Pulmonary artery endothelial cell (primary cell): ENCODE measurements at regions not wholly inside any gene's neighbourhood (a gene's known extent, or its start where the extent isn't known, plus 50 kb on each side); places are given as distances from the start of the nearest gene placed in this dataset.

Source experiments
- DNase-seq: peaks from one replicate; pipeline ENCODE4 v3.0.0-alpha.2; 2011; ENCODE audit warnings: low read depth, low spot score

DNA sequence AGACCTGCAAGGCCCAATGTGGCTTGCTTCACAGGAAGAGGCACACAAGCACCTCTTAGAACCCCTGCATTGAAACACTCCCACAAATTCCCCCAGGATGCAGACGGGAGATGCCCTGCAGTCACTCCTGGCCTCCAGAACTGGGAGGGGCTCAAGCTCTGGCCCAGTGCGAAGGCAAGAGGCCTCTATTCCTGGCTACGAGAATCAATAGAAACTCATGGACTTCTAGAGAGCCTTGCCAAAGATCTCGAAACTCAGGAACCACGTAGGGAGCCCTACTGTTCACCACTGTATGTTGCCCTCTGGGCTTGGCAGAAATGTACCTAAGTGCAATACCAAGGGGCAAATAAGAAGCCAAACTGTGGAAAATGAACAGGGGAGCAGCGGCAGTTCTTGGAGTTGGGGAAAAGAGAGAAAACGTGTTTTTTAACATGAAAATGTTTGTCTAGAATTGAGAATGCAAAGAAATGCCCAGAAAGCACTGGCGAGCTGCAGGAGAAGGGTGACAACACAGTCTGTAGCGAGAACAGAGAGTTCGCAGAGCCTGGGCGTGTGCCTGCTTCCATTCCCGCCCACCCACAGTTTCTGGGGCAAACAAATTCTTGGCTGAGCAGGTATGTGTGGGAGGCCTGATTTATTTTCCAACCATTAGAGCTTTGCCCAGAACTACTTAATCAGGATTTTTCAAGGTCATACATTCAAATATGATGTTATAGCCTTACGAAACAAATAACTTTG lies 260.5 kb upstream of the KLF14 start:
- DNase-seq: no peak

DNA sequence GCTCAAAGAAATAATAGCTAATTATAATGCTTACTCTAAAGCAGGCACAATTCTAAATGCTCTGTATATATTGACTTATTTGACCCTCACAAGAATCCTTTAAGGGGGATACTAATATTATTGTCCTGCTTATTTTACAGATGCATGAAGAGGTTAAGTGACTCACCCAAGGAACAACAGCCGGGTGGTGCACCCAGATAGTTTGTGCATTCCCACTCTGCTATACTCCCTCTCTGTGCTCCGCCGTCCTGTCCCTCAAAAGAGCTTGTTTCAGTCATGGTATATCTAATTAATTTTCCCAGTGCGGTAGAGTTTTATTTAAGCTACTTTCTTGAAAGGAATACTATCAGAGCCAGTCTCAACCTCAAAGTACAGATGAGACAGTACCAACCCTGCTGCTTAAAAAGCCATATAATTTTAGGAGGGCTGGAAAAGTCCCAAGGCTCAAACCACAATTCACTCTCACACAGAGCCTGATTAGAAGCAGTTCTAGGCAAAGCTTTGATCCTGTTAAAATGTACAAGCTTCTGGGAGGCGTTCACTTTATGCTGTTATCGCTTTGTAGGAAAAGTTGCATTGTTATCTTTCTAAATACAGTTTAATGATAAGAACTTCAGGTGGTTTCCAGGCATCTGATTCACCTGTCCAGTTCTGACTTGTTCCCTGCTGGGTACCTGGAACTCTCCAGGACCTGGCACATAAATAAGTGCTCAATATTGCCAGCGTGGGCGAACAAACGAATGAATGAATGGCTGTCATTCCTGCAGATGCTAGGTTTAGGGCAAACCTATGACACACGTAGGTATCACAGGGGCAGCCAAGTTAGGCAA lies 261.5 kb upstream of the KLF14 start:
- DNase-seq: no peak

DNA sequence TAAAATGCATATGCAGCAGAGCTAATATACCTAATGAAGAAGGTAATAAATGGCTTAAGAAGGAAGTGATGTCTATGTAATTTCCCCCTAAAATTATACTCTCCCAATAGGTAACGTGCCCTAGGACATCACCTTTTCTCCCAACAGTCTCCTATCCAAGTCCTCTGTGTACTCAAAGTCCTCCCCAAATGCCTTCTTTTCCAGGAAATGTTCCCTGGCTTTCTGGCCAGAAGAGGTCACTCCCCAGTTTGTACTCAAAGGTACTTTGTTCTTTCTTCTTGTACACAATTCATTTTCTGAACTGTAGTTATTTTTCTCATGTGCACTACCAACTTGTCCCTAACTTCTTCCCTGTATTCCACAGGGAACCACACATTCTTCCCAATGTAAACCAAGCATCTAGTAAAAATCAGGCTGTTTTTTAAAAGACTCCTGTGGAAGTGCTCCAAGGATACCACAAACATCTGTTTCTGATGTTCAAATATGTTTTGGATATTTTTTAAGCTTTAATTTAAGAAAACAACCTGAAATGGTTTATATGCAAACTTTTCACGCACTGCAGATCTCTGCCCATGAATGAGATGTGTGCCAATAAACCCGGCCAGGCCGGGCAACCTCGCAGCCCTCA lies 262.3 kb upstream of the KLF14 start:
- no peak for DNase-seq

DNA sequence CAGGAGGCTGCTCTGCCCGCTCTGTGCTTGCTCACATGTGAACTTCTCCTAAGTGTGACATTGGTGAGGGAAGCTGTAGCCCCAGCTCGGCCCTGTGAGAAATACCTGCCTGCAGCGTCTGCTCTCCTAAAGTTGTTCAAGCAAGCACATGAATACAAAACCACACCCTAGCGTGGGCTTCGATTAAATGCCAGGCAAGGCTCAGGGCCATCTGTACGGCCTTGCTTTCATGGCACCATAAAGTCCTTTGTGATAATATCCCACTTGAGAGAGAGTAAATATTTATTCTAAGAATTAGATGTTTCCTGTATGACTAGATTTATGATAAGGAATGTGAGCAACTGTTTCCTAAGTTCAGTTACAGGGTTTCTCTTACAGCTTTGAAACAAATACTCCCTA lies 262.8 kb upstream of the KLF14 start:
- DNase-seq: no peak

DNA sequence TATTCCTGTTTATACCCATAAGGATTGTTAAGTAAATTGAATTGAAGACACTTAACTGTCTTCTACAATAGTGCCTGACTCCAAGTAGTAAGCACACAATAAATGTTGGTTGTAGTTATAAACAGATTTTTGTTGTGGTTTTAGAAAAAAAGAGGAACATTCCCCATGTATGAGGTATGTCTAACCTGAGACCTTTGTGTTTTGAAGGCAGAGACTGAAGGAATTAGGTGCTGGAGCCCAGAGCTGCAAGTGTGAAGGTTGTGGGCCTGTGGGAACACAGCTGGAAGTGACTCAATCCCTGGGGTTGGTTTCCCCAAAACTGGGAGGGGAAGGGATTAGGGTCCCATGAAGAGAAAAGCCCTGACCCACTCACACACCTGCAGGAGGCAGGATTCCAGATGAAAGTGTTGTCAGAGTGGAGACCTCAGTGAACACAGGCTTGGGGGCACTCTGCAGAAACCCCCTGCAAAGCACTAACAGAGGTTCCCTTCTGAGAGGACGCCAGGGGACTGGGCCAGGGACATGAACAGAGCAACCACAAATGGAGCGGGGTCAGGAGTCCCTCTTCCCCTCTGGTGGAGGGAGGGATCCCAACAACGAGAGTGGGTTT lies 265.1 kb upstream of the KLF14 start:
- no peak for DNase-seq

DNA sequence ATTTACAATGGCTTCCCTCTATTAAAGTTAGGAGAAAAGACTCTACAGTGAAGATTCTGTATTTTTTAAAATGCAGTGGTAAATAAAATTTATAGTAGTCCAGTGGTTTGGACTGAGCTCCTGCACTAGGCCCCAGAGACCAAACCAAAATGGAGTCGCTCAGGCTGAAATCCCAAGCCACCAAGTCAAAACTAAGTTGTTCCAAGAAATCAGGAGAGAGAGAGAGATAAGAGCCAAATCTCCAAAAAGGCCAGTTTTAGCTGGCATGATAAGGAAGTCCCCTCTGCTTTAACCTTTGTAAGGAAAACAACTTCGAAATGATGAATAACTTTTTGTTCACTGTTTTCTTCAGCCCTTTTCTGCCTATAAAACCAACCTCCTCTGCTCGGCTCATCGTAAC lies 265.9 kb upstream of the KLF14 start:
- no peak for DNase-seq

DNA sequence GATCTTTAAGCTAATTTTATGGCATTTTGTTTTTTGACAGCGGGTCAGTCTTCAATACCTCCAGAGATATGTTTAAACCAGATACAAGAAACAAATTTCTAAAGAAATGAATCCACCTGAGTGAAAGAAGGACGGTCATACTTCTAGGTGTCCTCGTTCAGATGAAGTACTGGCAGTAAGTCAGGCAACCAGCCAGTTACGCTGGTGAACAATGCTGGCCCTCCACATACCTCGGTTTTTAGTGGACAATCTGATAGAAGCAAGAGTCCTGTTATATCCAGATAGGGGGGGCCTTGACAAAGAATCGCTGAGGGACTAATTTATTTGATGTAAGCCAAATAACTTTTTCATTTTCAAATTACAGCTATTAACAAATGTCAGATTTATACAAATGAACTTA lies 266.4 kb upstream of the KLF14 start:
- no peak for DNase-seq

DNA sequence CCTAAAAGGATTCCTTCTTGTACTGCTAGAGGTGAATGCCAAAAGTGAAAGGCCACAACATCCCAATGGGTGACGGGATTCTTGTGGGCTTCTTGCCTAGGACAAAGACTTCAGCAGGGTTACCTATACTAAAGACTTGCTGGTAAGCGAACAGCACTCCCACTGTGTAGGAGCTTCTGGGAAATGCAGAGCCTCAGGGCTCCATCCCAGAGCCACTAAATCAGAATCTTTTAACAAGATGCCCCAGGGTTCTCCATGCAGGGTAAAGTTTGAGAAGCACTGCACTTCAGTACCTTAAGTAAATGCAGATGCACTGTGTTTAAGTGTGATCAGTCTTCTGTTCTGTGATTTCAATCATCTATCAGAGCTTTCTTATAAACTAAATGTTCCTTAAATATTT lies 266.9 kb upstream of the KLF14 start:
- DNase-seq: no peak

DNA sequence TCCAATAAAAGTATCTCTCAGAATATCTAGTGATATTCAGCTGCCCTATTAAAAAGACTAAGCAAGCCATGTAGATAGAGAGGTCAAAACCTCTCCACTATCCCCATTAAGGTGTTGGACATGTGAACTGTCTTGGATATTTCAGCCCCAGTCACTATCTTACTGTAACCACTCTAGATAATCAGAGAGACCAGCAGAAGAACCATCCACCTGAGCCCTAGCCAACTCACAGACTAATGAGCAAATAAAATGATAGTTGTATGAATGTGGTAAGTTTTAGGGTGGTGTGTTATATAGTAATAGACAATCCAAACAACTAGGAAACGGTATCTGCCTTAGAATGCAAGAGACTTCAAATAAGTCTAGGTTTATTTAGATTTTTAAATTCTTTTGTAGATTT lies 268.6 kb upstream of the KLF14 start:
- no peak for DNase-seq

DNA sequence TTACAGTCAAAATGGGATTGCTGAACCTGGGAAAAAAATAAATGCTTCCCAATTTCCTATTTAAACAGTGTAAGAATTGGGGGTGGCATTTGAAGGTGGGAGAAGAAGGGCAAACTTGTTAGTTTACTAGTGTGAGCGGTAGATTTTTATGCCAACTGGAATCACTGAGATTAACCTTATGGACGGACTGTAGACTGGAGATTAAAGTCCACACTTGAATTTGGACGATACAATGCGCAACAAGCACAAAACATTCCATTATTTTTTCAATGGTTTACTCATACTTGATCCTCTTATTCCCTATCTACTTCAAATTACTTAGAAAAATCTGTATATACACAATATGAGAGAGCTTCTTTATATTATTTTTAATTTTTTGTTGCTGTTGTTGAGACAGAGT lies 269.6 kb upstream of the KLF14 start:
- DNase-seq: no peak

DNA sequence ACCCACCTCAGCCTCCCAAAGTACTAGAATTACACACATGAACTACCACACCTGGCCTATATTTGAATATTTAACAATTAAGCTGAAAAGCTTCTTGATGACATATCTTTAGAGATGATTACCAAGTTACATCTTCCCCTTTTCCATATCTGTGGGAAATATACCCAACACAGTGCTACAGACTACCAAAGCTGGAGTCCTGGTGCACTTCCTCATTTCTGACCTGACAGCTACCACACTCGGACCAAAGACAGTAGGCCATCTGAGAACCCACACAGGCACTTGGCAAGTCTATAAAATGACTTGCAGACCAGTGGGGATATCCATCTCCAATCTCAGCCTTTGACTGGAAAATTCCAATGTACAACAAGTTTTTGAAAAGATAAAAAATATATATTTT lies 270.4 kb upstream of the KLF14 start:
- no peak for DNase-seq

DNA sequence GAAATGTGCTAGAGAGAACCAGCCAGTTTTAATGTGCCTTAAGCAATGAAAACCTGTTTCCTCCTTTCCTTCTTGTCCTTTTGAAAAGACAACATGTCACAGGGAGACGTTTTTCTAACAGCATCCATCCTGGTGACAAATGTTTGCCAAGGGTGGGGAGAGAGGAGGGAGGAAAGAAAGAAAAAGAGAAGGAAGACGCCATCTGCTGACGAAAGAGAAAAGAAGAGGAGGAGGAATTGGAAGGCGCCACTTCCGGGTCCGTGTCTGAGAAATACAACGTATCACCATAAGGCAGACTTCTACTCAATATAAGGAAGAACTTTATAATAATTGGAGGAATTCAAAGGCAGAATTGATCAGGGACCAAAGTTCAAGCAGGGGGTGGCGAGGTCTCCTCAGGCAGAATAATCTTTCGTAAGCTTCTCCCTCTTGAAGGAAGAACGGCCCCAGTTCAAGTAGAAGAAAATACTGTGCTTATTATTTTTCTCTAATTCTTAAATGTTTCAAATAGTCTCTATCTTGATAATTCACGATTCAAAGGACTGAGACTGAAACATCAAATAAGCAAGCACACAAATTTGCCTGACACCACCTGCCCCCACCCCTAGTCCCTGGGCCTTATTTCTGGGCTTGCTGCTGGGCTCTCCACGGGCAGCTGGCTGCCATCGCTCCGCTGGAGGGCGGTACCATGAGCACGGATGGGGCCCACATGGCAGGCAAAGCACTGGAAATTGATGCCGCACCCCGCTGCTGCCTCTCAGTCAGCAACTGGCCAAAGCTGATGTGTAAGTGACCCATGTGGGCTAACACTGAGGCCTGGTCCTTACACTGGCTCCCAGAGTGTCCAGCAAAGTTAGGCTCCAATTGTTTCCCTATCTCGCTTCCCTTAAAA lies 273.7 kb upstream of the KLF14 start:
- peak; percentile 35 for DNase-seq

DNA sequence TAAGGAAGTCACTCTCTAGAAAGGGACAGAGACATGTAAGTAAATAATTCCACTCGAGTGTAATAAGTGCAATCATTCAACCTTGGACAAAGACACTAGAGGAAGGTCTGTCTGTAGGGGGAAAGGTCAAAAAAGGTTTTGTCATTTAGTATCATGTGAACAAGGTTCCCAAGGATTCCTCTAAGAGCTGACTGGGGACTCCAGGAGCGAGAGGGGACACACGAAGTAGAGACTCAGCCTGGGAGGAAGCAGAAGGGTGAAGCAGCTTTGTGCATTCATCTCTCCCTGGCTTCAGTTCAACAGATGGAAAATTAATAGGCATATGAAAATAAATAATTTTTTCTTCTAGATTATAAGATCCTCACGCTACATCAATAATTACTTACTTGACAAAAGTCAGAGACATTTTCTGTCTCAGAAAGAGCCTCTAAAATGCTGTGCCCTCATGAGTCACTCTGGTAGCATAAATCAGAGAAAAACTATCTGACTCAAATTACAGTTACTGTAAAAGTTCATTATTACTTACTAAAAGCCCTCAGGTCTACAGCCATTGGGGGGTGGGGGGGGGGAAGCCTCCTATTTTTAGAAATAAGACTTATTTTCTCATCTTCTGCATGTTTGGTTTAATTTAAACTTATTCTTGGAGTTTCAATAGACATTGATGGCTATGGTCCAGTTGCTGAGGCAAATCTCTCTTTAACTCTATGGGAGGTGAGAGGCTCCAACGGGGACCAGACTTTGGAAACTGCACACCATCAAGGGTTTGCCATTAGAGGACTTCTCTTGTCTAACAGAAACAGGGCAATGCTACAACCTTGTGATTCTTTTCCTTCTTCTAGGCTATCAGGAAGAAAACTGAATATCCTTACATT lies 275.1 kb upstream of the KLF14 start:
- DNase-seq: no peak

DNA sequence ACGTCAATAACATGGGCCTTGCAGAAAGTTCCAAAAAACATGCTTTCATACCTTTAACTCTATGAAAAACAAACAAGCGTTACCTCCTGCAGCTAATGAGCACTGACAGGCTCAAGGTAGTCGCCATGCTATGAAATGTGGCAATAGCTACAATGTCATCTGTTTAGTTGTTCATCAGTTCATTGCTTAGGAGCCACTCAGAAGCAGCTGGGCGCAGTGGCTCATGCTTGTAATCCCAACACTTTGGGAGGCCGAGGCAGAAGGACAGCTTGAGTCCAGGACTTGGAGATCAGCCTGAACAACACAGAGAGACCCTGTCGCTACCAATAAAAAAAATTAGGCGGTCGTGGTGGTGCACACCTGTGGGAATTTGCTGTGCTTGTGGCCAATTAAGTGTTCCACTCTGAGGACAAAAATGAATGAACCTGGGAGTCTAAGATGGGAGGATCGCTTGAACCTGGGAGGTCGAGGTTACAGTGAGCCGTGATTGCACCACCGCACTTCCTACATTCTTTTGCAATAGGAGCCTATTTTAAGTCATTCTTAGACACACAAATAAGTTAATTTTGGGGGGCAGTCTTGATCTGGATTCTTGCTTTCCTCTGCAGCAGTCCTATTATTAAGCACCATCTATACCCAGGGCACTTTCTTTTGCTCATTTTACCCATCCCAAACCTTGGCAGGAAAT lies 276.2 kb upstream of the KLF14 start:
- DNase-seq: no peak

DNA sequence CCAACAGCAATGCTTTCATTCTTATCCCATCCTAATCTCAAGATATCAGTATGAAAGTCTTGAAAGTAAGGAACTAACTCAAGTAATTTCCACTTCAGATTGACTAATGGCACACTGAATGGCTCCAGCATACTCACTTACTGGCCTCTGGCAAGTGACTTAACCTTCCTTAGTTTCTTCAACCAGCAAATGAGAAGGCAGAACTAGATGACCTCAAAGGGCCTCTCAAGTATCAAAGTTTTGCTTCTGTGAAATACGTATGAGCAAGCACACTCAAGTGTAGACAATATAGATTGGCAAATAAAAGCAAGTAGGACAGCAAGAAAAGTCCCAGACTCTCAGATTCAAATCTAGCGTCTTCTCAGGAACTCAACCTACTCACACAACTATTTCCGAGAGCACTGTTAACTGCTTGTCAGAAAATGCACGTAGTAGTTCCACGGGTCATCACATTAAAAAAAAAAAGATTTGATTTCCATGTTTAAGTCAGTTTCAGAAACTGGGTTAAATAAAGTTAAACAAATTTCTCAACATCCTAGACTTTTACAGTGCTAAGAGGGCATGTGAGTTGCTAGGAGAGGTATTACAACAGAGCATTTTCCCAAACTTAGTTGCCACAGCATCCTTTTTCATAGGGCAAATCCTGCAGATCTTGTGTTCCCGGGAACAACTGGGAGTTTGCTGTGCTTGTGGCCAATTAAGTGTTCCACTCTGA lies 276.9 kb upstream of the KLF14 start:
- no peak for DNase-seq

DNA sequence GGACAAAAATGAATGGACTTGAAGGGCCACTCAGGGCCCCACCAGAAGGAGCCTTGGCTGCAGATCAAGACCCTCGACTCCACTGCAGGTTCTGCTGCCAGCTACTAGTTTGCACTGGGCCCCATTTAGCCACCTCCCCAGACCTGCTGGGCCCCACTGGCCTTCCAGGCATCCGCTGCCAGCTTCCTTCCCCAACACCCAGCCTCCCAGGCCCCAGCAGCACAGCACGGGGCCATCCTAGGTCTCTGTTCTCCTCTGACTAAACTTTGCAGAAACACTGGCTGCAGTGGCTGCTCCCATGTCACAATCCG lies 277.4 kb upstream of the KLF14 start:
- no peak for DNase-seq

DNA sequence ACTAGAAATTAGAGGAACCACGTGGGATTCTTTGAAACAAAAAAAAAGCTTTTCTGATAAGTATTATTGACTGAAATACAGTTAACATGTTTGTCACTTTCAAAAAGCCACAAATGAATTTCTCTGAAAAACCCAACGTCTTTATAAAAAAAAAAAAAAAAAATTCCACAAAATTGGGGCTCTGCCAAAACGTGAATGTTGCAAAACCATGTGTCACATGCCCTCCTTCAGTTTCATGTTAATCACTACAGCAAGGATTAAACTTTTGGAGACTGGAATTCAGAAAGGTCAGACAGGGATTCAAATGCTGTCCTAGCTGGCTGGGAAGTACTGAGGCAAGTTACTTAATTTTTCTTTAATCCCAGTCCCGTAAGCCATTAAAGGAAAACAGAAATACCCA lies 278.0 kb upstream of the KLF14 start:
- no peak for DNase-seq

DNA sequence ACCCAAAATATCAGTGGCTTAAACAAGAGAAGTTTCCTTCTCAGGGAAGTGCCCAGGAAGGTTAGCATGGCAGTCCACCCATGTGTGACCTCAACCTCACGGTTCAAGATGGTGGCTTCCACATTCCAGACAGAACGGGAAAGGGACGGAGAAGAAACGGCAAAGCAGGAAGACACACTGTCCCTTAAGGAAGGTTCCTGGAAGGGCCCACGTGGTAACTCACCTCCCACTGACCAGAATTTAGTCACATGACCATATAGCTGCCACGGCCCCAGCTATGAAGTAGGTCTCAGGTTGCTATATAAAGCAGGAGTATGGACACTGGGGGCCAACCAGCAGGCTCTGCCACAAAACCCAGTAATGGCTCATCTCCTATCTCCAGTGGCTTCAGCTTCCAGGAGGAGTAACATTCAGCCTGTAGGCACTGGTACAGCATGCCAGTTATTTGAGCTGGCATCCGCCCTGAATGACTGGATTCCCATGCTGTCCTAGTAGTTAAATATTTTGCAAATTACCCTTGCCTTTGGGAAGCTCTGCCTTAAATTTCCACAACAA lies 278.5 kb upstream of the KLF14 start:
- DNase-seq: no peak

DNA sequence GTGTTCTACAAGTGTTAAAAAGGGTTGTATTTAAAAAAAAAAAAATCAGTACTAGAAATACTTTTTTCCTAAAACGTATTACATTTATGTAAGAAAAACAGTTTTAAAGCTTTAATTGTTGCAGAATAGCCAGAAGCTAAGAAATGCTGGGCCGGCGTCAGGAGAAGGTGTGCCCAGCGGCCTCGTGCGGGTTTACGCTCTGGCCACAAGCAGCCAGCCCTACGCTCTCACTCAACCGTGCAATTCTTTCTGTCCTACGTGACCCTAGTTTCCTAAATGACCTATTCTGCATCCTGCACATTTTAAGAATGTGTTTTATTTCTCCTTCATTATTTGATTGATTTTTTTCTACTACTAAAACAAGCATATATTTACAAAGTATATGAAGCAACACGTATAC lies 279.7 kb upstream of the KLF14 start:
- no peak for DNase-seq
